NT2/D1 (cell line): ENCODE measurements at regions not wholly inside any gene's neighbourhood (a gene's known extent, or its start where the extent isn't known, plus 50 kb on each side); places are given as distances from the start of the nearest gene placed in this dataset.

Experiments used
- DNase-seq: peaks from one replicate; pipeline ENCODE4 v3.0.0-alpha.2; 2011; ENCODE audit warnings: low read depth, low spot score
- H3K27me3 ChIP-seq: 2 replicates; pipeline ENCODE4 v1.6.0; 2011; ENCODE audit warnings: mild to moderate bottlenecking; ENCODE audit not compliant: insufficient read length, insufficient read depth
- H3K36me3 ChIP-seq: 2 replicates; pipeline ENCODE4 v1.6.1; 2011; ENCODE audit warnings: mild to moderate bottlenecking, low read length, mixed read lengths; ENCODE audit not compliant: insufficient read depth, insufficient read length
- H3K4me1 ChIP-seq: 2 replicates; pipeline ENCODE4 v1.5.1; 2011; ENCODE audit not compliant: insufficient read depth, insufficient read length
- H3K4me3 ChIP-seq: 2 replicates; pipeline ENCODE4 v1.5.1; 2011; ENCODE audit warnings: low read depth; ENCODE audit not compliant: insufficient read length
- H3K9ac ChIP-seq: 2 replicates; pipeline ENCODE4 v1.6.0; 2011; ENCODE audit warnings: low read depth; ENCODE audit not compliant: insufficient read length
- H3K9me3 ChIP-seq: 2 replicates; pipeline ENCODE4 v1.5.1; 2011; ENCODE audit warnings: mild to moderate bottlenecking, low read length; ENCODE audit not compliant: insufficient read depth
- SUZ12 ChIP-seq: IDR thresholded peaks from 2 replicates; pipeline ENCODE4 v1.6.1; 2011; ENCODE audit not compliant: insufficient read length, insufficient read depth; ENCODE audit errors: extremely low read depth
- YY1 ChIP-seq: IDR thresholded peaks from 2 replicates; pipeline ENCODE4 v1.6.1; 2011; ENCODE audit not compliant: insufficient read length, insufficient read depth
- ZNF274 ChIP-seq: IDR thresholded peaks from 2 replicates; pipeline ENCODE4 v1.6.1; 2011; ENCODE audit warnings: mild to moderate bottlenecking, low read depth, low read length

DNA sequence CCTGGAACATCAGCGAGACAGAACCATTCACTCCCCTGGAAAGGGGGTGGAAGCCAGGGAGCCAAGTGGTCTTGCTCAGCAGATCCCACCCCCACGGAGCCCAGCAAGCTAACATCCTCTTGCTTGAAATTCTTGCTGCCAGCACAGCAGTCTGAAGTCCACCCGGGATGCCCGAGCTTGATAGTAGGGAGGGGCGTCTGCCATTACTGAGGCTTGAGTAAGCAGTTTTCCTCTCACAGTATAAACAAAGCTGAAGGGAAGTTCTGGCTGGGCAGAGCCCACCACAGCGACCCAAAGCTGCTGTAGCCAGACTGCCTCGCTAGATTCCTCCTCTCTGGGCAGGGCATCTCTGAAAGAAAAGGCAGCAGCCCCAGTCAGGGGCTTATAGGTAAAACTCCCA is 764.8 kb upstream of the LUZP2 start:
- H3K27me3 ChIP-seq = no peaks in the 10 kb centered on the region
- no peak overlapping the region for H3K4me3 ChIP-seq
- no peaks in the 10 kb centered on the region for H3K9me3 ChIP-seq
- no peak overlapping the region for H3K9ac ChIP-seq
- no peak for DNase-seq
- H3K4me1 ChIP-seq = no peaks in the 10 kb centered on the region
- no peaks in the 10 kb centered on the region for H3K36me3 ChIP-seq
- TF ChIP-seq YY1 = no peak
- no peak for TF ChIP-seq SUZ12
- TF ChIP-seq ZNF274 = no peak

DNA sequence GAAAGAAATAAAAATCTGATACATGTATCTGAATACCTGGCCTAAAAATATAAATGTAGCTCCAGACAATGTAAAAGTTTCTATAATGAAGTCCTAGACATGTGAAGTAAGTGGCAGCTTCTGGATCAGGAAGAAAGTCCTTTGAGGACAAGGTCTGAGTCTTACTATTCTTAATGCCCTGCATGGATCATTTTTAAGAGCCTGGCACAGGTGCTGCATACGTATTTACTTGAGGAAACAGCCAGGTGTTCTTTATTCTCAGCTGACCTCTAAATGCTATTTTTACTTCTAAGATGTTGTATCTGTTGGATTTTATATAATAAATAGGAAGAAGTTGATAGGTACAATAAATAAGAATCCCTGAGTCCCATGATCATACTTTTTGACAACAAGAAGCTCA is 750.0 kb upstream of the LUZP2 start:
- no peaks in the 10 kb centered on the region for H3K4me1 ChIP-seq
- H3K27me3 ChIP-seq = no peaks in the 10 kb centered on the region
- H3K9me3 ChIP-seq = no peaks in the 10 kb centered on the region
- no peak overlapping the region for H3K4me3 ChIP-seq
- no peaks in the 10 kb centered on the region for H3K36me3 ChIP-seq
- TF ChIP-seq YY1 = no peak
- no peak overlapping the region for H3K9ac ChIP-seq
- no peak for DNase-seq

DNA sequence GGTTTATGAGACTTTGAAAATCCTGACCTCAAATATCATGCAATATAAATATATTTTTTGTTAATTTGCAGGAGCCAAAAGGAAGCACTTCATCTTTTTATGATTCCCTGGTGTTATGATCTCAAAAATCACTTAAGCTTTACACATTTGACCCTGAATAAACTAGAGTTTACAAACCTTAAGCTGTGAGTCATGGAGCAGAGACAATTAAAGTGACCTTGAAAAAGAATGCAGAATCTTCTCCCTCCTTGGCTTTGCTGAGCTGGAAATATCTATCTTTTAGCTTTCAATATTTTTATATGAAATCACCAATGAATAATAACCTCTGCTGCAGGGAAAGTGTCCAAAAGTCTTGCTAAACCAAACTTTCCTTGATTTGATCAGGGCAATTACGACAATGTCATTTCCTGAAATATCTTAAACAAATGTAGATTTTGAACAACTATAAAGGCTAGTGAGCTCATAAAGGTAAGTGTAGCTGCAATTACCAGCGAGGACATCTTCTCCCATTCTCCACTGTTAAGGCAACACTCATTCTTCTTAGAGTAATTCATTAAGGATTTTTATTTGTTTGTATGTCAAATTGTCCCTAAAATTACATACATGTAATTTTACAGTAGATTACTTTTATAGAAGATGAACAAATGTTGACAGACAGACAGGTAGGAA is 747.0 kb upstream of the LUZP2 start:
- H3K9me3 ChIP-seq = no peaks in the 10 kb centered on the region
- TF ChIP-seq ZNF274 = no peak
- no peak for TF ChIP-seq YY1
- no peak for TF ChIP-seq SUZ12
- H3K36me3 ChIP-seq = no peaks in the 10 kb centered on the region
- H3K9ac ChIP-seq = no peak overlapping the region
- DNase-seq = no peak
- no peaks in the 10 kb centered on the region for H3K4me1 ChIP-seq
- H3K4me3 ChIP-seq = no peak overlapping the region
- no peaks in the 10 kb centered on the region for H3K27me3 ChIP-seq

DNA sequence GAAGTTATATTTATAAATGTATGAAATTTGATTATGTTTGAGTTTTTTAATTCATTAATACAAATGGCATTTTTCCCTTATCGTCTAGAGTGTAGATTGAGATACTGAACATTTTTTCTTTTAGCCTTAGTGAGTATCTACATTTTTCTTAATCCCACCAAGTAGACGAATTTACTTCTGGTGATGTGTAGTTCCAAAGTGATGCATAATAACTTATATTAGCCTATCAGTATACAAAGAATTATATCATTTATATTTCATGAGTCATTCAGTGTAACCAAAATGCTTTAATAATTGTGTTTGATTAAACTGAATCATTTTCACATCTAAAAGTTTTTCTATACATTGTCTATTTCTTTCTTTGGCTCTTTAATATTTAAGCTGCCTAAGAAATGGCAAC is 745.6 kb upstream of the LUZP2 start:
- Histone ChIP-seq H3K4me3 (no peak overlapping the region), H3K9me3 (no peaks in the 10 kb centered on the region), H3K9ac (no peak overlapping the region), H3K4me1 (no peaks in the 10 kb centered on the region), H3K27me3 (no peaks in the 10 kb centered on the region), H3K36me3 (no peaks in the 10 kb centered on the region)
- no peak for DNase-seq
- no peak for TF ChIP-seq SUZ12
- TF ChIP-seq YY1 = no peak
- no peak for TF ChIP-seq ZNF274

DNA sequence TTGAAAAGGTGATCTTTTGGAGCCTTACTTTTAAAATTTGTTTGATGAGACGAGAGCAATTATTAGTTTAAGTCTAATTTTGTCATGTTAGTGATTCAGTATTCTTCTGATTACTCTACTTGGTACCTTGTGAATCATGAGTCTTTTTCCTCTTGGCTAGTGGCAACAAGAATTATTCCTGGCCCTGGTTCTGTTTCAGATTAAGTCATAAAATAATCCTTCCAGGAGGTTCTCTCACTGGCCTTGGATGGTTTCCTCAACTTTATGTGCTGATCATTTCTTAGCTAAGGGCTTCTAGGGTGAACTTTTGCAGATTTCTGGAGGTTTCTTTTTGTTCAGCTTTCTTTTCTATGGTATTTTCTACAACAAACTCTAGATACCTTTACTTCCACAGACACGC is 741.8 kb upstream of the LUZP2 start:
- no peak overlapping the region for H3K9ac ChIP-seq
- peaks cover 6% of the 10 kb centered on the region; the same call in 1 of the 2 replicates for H3K9me3 ChIP-seq
- H3K4me3 ChIP-seq = no peak overlapping the region
- no peaks in the 10 kb centered on the region for H3K36me3 ChIP-seq
- H3K4me1 ChIP-seq = no peaks in the 10 kb centered on the region
- DNase-seq = no peak
- H3K27me3 ChIP-seq = no peaks in the 10 kb centered on the region
- TF ChIP-seq ZNF274 (no peak), YY1 (no peak), SUZ12 (no peak)

DNA sequence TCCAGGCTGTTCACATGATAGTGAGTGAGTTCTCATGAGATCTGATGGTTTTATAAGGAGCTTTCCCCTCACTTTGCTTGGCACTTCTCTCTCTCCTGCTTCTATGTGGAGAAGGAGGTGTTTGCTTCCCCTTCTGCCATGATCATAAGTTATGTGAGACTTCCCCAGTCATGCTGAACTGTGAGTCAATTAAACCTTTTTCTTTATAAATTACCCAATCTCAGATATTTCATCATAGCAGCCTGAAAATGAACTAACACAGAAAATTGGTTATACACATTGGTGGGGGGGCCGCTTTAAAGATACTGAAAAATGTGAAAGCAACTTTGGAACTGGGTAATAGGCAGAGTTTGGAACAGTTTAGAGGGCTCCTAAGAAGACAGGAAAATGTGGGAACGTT is 741.1 kb upstream of the LUZP2 start:
- Histone ChIP-seq H3K9me3 (peaks cover 6% of the 10 kb centered on the region; the same call in 1 of the 2 replicates), H3K36me3 (no peaks in the 10 kb centered on the region), H3K9ac (no peak overlapping the region), H3K4me3 (no peak overlapping the region), H3K4me1 (no peaks in the 10 kb centered on the region), H3K27me3 (no peaks in the 10 kb centered on the region)
- TF ChIP-seq SUZ12 (no peak), ZNF274 (no peak), YY1 (no peak)
- no peak for DNase-seq

DNA sequence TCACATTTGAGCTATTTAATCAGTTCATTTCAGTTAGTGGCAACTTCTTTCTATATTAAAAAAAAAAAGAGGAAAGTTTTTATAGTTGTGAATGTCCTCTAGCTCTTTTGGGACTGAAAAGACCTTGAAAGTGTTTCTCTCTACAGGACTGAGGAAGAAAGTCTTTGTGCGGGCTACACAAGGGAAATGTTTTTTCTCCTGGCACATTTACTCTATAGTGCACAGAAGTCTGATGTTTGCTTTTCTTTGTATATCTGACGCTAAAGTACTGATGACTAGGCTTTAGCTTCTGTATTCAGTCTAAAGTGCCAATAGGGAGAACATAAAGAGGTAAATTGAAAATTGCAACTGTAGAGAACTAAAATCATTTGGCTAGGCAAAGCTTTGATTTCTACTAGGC is 737.4 kb upstream of the LUZP2 start:
- no peaks in the 10 kb centered on the region for H3K4me1 ChIP-seq
- no peaks in the 10 kb centered on the region for H3K36me3 ChIP-seq
- no peaks in the 10 kb centered on the region for H3K27me3 ChIP-seq
- DNase-seq = no peak
- TF ChIP-seq YY1 (no peak), ZNF274 (no peak), SUZ12 (no peak)
- H3K9me3 ChIP-seq = peaks cover 15% of the 10 kb centered on the region
- H3K9ac ChIP-seq = no peak overlapping the region
- no peak overlapping the region for H3K4me3 ChIP-seq

DNA sequence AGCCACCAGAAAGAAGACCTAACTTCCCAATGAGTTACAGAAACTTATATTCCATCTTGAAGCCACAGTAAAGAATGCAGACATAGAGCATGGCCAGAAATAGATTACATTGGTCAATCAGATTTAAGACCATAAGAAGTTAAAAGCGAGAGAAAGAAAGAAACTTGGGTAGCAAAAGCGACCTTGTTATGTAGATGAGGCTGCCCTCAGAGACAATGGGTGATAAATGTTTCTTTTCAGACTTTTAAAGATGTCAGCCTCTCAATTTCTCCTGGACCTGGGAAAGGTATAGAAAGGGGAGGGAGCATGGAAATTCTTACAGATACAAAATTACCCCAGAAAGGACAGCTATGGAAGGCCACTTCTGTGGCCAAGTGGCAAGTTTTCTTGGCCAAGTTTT is 732.6 kb upstream of the LUZP2 start:
- Histone ChIP-seq H3K4me1 (no peaks in the 10 kb centered on the region), H3K27me3 (no peaks in the 10 kb centered on the region), H3K36me3 (no peaks in the 10 kb centered on the region), H3K9me3 (peaks cover 40% of the 10 kb centered on the region), H3K4me3 (no peak overlapping the region), H3K9ac (no peak overlapping the region)
- DNase-seq = no peak
- no peak for TF ChIP-seq ZNF274
- no peak for TF ChIP-seq SUZ12
- no peak for TF ChIP-seq YY1
